ENCODE measurements at regions not wholly inside any gene's neighbourhood (a gene's known extent, or its start where the extent isn't known, plus 50 kb on each side); places are given as distances from the start of the nearest gene placed in this dataset.

DNA sequence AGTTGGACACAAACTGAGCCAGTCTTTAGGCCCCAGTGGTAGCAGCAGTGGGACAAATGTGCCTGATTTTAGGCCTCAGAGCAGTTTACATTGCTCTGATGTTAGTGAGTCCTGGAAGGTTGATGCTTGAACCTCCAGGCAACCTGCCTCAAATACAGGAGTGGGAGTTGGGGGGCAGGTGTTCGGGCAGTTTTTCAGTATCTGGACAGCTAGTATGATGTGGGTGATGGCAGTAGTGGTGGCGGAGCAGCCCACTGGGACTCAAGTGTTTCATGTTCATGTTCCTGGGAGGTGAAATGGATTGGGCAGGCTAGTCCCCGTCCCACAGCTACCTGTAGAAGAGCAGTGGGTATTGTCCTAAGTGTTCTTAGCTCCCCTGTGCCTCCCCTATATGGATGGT is 857.8 kb downstream of the JRKL start:
- Histone ChIP-seq H3K4me3 (ENCODE audit: low read length) (no peak overlapping the region), H3K4me2 (ENCODE audit: low read length) (no peak overlapping the region), H3K9me3 (replicated peaks; ENCODE audit: low read length) (peaks cover 2% of the 10 kb centered on the region), H3K4me1 (ENCODE audit: control insufficient read depth, insufficient read depth, low read length) (no peaks in the 10 kb centered on the region), H3K27me3 (ENCODE audit: control insufficient read depth, insufficient read depth, low read length) (no peaks in the 10 kb centered on the region), H3K36me3 (ENCODE audit: insufficient read depth, low read length) (no peaks in the 10 kb centered on the region), H3K9ac (ENCODE audit: low read depth, low read length) (no peak overlapping the region)

GRCh38 chr11:97254790-97255189 is 865.0 kb downstream of the JRKL start:
- H3K4me1 ChIP-seq (ENCODE audit: control insufficient read depth, insufficient read depth, low read length), result no peaks in the 10 kb centered on the region
- H3K4me2 ChIP-seq (ENCODE audit: low read length), result no peak overlapping the region
- no peak overlapping the region for H3K4me3 ChIP-seq (ENCODE audit: low read length)
- no peak overlapping the region for H3K9ac ChIP-seq (ENCODE audit: low read depth, low read length)
- H3K9me3 ChIP-seq (replicated peaks; ENCODE audit: low read length), result no peaks in the 10 kb centered on the region
- no peaks in the 10 kb centered on the region for H3K36me3 ChIP-seq (ENCODE audit: insufficient read depth, low read length)
- H3K27me3 ChIP-seq (ENCODE audit: control insufficient read depth, insufficient read depth, low read length), result no peaks in the 10 kb centered on the region

DNA sequence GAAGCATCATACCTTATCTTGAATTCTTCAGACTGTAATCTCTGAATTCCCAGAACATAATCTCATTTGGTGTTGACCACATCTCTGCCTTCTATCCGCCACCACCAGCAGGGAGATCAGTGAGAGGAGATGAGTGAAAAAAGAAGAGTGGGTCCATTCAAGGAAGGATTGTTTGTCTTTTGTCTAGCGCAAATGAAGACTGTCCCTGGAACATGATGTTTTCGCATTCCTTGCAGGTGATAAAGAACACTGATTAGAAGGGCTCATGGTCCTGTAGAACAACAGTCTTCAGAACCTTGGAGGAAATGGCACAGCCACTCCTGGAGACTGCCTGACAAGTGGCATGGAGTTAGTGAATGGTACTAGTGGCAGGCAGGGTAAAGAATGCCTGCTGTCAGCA is 869.6 kb downstream of the JRKL start:
- H3K4me3 ChIP-seq (ENCODE audit: low read length), result no peak overlapping the region
- no peaks in the 10 kb centered on the region for H3K4me1 ChIP-seq (ENCODE audit: control insufficient read depth, insufficient read depth, low read length)
- H3K27me3 ChIP-seq (ENCODE audit: control insufficient read depth, insufficient read depth, low read length), result no peaks in the 10 kb centered on the region
- H3K4me2 ChIP-seq (ENCODE audit: low read length), result no peak overlapping the region
- no peaks in the 10 kb centered on the region for H3K9me3 ChIP-seq (replicated peaks; ENCODE audit: low read length)
- H3K36me3 ChIP-seq (ENCODE audit: insufficient read depth, low read length), result no peaks in the 10 kb centered on the region
- no peak overlapping the region for H3K9ac ChIP-seq (ENCODE audit: low read depth, low read length)

DNA sequence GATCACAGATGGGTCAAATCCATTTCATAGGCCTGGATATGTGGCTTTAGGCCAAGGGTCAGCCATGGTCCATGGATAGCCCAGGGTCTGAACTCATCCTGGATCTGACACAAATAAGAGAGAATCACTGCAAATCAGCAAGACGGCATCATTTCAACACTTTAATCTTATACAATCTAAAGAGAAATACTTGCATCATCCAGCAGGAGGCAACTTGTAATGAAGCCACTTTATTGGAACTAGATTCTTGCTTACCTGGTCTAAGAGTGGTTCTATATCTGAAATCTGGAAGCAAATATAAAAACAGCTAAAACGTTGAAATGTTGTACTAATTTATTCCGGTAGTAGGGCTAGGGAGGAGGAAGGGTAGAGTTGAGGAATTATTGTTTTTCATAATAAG is 870.1 kb downstream of the JRKL start:
- H3K27me3 ChIP-seq (ENCODE audit: control insufficient read depth, insufficient read depth, low read length), result no peaks in the 10 kb centered on the region

DNA sequence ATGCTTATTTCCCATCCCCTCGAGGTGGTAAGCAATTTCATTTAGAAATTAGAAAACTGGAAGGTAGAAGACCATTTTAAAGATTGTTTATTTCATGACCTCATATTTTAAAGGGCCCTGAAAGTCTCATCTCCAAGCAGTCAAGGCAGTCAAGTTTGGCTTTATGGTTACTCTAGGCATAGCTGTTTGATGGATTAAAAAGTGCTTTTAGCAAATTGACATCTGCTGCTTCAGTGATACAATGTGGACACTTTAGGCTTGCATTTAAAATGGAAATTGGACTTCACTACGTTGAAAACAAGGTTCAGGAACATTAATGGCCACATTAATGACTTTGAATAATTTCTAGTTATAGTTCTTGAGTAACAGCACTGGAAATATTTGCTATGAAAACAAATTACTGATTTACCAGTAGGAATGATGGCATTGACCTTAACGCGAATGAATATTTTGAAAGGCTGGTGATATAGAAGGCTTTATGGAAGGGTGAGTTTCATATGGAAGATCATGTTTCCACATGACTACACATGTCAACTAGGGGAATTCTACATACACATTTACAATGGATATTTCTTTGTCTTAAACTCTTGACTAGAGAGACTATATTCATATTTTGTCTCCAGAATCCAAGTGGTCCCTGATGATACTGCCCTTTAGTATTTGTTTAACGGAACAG is 873.5 kb downstream of the JRKL start:
- H3K4me3 ChIP-seq (ENCODE audit: low read length), result no peak overlapping the region
- no peak overlapping the region for H3K9ac ChIP-seq (ENCODE audit: low read depth, low read length)
- no peak overlapping the region for H3K4me2 ChIP-seq (ENCODE audit: low read length)
- H3K9me3 ChIP-seq (replicated peaks; ENCODE audit: low read length), result no peaks in the 10 kb centered on the region
- no peaks in the 10 kb centered on the region for H3K4me1 ChIP-seq (ENCODE audit: control insufficient read depth, insufficient read depth, low read length)
- no peaks in the 10 kb centered on the region for H3K36me3 ChIP-seq (ENCODE audit: insufficient read depth, low read length)
- no peaks in the 10 kb centered on the region for H3K27me3 ChIP-seq (ENCODE audit: control insufficient read depth, insufficient read depth, low read length)

More for the DNA sequence above, 870.1 kb downstream of the JRKL start:
- no peaks in the 10 kb centered on the region for H3K9me3 ChIP-seq (replicated peaks; ENCODE audit: low read length)
- H3K4me2 ChIP-seq (ENCODE audit: low read length), result no peak overlapping the region
- H3K9ac ChIP-seq (ENCODE audit: low read depth, low read length), result no peak overlapping the region
- H3K4me3 ChIP-seq (ENCODE audit: low read length), result no peak overlapping the region
- H3K36me3 ChIP-seq (ENCODE audit: insufficient read depth, low read length), result no peaks in the 10 kb centered on the region
- no peaks in the 10 kb centered on the region for H3K4me1 ChIP-seq (ENCODE audit: control insufficient read depth, insufficient read depth, low read length)

GRCh38 chr11:97269527-97269926 is 879.7 kb downstream of the JRKL start:
- no peak overlapping the region for H3K4me3 ChIP-seq (ENCODE audit: low read length)
- no peak overlapping the region for H3K4me2 ChIP-seq (ENCODE audit: low read length)
- no peak overlapping the region for H3K9ac ChIP-seq (ENCODE audit: low read depth, low read length)
- no peaks in the 10 kb centered on the region for H3K9me3 ChIP-seq (replicated peaks; ENCODE audit: low read length)
- H3K36me3 ChIP-seq (ENCODE audit: insufficient read depth, low read length), result no peaks in the 10 kb centered on the region
- H3K27me3 ChIP-seq (ENCODE audit: control insufficient read depth, insufficient read depth, low read length), result no peaks in the 10 kb centered on the region
- H3K4me1 ChIP-seq (ENCODE audit: control insufficient read depth, insufficient read depth, low read length), result no peaks in the 10 kb centered on the region

DNA sequence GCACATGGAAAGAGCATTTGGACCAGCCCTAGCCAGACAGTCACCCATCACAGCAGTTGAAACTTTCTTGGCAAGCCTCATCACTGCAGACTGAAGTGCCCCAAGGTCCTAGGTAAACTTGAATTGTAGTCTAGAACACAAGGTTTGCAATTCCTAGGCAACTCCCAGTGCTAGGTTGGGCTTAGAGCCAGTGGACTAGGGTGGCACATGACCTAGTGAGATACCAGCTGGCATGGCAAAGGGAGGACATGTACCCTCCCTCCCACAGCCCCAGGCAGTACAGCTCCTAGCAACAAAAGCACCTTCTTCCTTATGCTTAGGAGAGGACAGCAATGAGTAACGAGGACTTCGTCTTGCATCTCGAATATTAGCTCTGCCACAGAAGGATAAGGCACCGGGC is 889.5 kb downstream of the JRKL start:
- Histone ChIP-seq H3K4me2 (ENCODE audit: low read length) (no peak overlapping the region), H3K36me3 (ENCODE audit: insufficient read depth, low read length) (no peaks in the 10 kb centered on the region), H3K9ac (ENCODE audit: low read depth, low read length) (no peak overlapping the region), H3K4me1 (ENCODE audit: control insufficient read depth, insufficient read depth, low read length) (no peaks in the 10 kb centered on the region), H3K9me3 (replicated peaks; ENCODE audit: low read length) (no peaks in the 10 kb centered on the region), H3K27me3 (ENCODE audit: control insufficient read depth, insufficient read depth, low read length) (no peaks in the 10 kb centered on the region), H3K4me3 (ENCODE audit: low read length) (no peak overlapping the region)

- H3K9me3 ChIP-seq (replicated peaks; ENCODE audit: low read length), result no peaks in the 10 kb centered on the region
- no peaks in the 10 kb centered on the region for H3K36me3 ChIP-seq (ENCODE audit: insufficient read depth, low read length)
- H3K9ac ChIP-seq (ENCODE audit: low read depth, low read length), result no peak overlapping the region
- no peak overlapping the region for H3K4me2 ChIP-seq (ENCODE audit: low read length)
- no peaks in the 10 kb centered on the region for H3K4me1 ChIP-seq (ENCODE audit: control insufficient read depth, insufficient read depth, low read length)
- no peak overlapping the region for H3K4me3 ChIP-seq (ENCODE audit: low read length)
- no peaks in the 10 kb centered on the region for H3K27me3 ChIP-seq (ENCODE audit: control insufficient read depth, insufficient read depth, low read length)
These were observed 890.5 kb downstream of the JRKL start for GRCh38 chr11:97280347-97280746.

DNA sequence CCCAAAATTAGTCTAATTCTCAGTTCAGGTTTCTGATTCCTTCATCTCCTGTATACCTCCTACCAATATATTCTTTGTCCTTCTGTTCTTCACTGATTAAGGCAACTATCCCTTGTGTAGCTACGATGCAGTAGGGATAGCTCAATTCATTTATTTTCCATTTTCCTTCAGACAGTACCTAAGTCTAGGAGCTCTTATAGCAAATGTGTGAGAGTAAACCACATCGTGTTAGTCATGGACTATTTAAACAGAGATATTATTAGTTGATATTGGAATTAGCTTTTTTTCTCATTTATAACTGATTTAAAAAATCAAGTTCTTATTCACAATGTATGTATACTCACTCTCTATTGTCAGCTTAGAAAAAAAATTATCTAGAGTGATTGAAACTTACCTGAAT is 900.0 kb downstream of the JRKL start:
- H3K27me3 ChIP-seq (ENCODE audit: control insufficient read depth, insufficient read depth, low read length), result no peaks in the 10 kb centered on the region
- no peaks in the 10 kb centered on the region for H3K36me3 ChIP-seq (ENCODE audit: insufficient read depth, low read length)
- no peaks in the 10 kb centered on the region for H3K9me3 ChIP-seq (replicated peaks; ENCODE audit: low read length)
- H3K4me3 ChIP-seq (ENCODE audit: low read length), result no peak overlapping the region
- no peak overlapping the region for H3K4me2 ChIP-seq (ENCODE audit: low read length)
- no peak overlapping the region for H3K9ac ChIP-seq (ENCODE audit: low read depth, low read length)
- H3K4me1 ChIP-seq (ENCODE audit: control insufficient read depth, insufficient read depth, low read length), result no peaks in the 10 kb centered on the region

DNA sequence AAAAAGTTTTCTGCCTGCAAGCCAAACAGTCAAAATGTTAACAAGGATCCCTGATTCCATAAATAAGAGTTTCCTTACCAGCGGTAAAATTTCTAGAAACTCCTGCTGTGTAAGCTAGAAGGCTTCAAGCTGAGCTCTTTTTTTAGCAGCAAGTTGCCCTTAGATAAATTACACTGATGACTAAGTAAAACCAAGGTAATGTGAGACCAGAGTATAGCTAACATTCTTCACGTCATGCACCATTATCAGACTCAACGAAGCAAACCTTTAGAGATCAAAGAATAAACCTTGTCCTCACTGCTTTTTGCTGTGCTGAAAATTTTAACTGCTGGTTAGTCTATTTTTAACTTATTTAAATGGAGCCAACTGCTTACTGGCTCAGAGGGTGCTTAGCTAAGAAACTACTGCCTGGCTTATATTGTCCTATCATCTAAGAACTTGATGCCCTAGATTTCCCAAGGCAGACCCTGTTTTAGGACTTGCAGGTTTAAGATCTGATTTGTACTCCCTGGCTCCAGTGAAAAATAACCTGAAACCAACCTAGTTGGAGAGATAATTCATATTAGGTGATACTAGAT is 900.7 kb downstream of the JRKL start:
- H3K36me3 ChIP-seq (ENCODE audit: insufficient read depth, low read length), result no peaks in the 10 kb centered on the region
- no peaks in the 10 kb centered on the region for H3K9me3 ChIP-seq (replicated peaks; ENCODE audit: low read length)
- H3K9ac ChIP-seq (ENCODE audit: low read depth, low read length), result no peak overlapping the region
- no peaks in the 10 kb centered on the region for H3K27me3 ChIP-seq (ENCODE audit: control insufficient read depth, insufficient read depth, low read length)
- no peak overlapping the region for H3K4me3 ChIP-seq (ENCODE audit: low read length)
- H3K4me1 ChIP-seq (ENCODE audit: control insufficient read depth, insufficient read depth, low read length), result no peaks in the 10 kb centered on the region
- H3K4me2 ChIP-seq (ENCODE audit: low read length), result no peak overlapping the region

DNA sequence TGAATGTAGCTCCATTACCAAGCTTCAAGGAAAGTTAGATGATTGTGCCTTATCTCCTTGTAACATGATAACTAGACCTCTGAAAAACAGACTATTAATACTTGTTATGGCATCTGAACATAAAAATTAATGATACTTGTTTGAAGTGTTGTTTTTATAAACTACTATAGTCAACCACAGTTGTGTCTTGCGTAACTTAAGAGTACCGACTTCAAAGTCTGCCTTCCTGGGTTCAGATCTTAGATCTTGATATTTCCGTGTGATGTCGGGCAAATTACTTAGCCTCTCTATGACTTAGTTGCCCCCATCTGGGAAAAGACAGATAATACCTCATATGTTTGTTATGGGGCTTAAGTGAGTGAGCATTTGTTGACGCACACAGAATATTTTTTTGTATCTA is 906.5 kb downstream of the JRKL start:
- Histone ChIP-seq H3K4me2 (ENCODE audit: low read length) (no peak overlapping the region), H3K27me3 (ENCODE audit: control insufficient read depth, insufficient read depth, low read length) (no peaks in the 10 kb centered on the region), H3K9me3 (replicated peaks; ENCODE audit: low read length) (no peaks in the 10 kb centered on the region), H3K4me1 (ENCODE audit: control insufficient read depth, insufficient read depth, low read length) (no peaks in the 10 kb centered on the region), H3K4me3 (ENCODE audit: low read length) (no peak overlapping the region), H3K9ac (ENCODE audit: low read depth, low read length) (no peak overlapping the region), H3K36me3 (ENCODE audit: insufficient read depth, low read length) (no peaks in the 10 kb centered on the region)

DNA sequence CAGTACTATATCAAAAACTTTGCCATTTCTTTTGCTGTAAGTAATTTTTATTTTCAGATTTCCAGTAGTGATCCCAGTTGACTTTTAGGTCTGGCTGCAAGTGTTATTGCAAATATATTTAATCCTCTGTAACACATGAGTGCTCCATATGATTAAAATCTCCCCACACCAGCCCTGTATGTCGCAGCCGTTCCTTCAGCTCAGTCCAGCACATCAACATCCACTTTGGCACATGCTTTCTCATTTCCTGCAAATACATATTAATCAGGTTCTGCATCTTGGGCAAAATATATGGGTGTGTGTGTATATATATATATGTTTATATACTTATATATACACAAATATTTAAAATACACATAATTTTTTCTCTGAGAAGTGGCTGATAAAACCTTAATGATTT is 919.5 kb downstream of the JRKL start:
- no peak overlapping the region for H3K4me2 ChIP-seq (ENCODE audit: low read length)
- H3K36me3 ChIP-seq (ENCODE audit: insufficient read depth, low read length), result no peaks in the 10 kb centered on the region
- no peaks in the 10 kb centered on the region for H3K9me3 ChIP-seq (replicated peaks; ENCODE audit: low read length)
- no peak overlapping the region for H3K4me3 ChIP-seq (ENCODE audit: low read length)
- H3K9ac ChIP-seq (ENCODE audit: low read depth, low read length), result no peak overlapping the region
- H3K4me1 ChIP-seq (ENCODE audit: control insufficient read depth, insufficient read depth, low read length), result no peaks in the 10 kb centered on the region
- no peaks in the 10 kb centered on the region for H3K27me3 ChIP-seq (ENCODE audit: control insufficient read depth, insufficient read depth, low read length)

Data from skeletal muscle satellite cell (primary cell).